ENCODE measurements at regions not wholly inside any gene's neighbourhood (a gene's known extent, or its start where the extent isn't known, plus 50 kb on each side); places are given as distances from the start of the nearest gene placed in this dataset. TPM values are rescaled to one million over a fixed set of nuclear protein-coding genes. Genes with fewer than 3 reads are reported as not detected.

DNA sequence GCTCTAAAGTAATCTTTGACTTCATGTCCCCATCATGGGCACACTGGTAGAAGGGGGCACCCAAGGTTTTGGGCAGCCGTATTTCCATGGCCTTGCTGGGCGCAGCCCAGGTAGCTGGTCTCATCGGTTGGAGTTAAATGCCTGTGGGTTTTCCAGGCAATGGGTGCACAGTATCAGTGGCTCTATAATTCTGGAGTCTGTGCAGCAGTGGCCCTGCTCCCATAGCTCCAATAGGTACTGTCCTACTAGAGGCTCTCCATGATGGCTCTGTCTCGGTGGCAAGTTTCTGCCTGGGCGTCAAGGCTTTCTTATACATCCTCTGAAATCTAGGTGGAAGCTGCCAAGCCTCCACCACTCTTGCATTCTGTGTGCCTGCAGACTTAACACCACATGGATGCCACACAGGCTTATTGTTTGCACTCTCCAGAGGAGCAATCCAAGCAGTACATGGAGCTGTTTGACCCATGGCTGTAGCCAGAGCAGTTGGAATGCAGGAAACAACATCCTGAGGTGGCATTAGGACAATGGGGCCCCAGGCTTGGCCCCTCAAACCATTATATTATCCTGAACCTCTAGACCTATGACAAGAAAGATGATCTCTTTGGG, 60.5 kb upstream of the UGT8 start:
- no peaks in the 10 kb centered on the region for H3F3A ChIP-seq (ENCODE audit: low read depth)
- no peak overlapping the region for H3K27ac ChIP-seq
- no peak overlapping the region for H2AFZ ChIP-seq (replicated peaks)
- H3K36me3 ChIP-seq, result no peaks in the 10 kb centered on the region
- peaks cover 15% of the 10 kb centered on the region for H3K4me1 ChIP-seq
- H4K20me1 ChIP-seq (ENCODE audit: low read depth), result no peaks in the 10 kb centered on the region
- Mint-ChIP-seq H3K27me3 (ENCODE audit: insufficient read depth, low read depth) (peaks cover 2% of the 10 kb centered on the region), H3K4me1 (peaks cover 7% of the 10 kb centered on the region), H3K4me3 (no peak overlapping the region), H3K36me3 (no peaks in the 10 kb centered on the region), H3K9me3 (no peaks in the 10 kb centered on the region), H3K27ac (no peak overlapping the region)
- TF ChIP-seq EZH2phosphoT487 (IDR thresholded peaks at IDR 0.05) (no peak), EZH2 (IDR thresholded peaks at IDR 0.05) (no peak)
- TF ChIP-seq, protein P1, sequence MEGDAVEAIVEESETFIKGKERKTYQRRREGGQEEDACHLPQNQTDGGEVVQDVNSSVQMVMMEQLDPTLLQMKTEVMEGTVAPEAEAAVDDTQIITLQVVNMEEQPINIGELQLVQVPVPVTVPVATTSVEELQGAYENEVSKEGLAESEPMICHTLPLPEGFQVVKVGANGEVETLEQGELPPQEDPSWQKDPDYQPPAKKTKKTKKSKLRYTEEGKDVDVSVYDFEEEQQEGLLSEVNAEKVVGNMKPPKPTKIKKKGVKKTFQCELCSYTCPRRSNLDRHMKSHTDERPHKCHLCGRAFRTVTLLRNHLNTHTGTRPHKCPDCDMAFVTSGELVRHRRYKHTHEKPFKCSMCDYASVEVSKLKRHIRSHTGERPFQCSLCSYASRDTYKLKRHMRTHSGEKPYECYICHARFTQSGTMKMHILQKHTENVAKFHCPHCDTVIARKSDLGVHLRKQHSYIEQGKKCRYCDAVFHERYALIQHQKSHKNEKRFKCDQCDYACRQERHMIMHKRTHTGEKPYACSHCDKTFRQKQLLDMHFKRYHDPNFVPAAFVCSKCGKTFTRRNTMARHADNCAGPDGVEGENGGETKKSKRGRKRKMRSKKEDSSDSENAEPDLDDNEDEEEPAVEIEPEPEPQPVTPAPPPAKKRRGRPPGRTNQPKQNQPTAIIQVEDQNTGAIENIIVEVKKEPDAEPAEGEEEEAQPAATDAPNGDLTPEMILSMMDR (IDR thresholded peaks at IDR 0.05), result no peak
- no peaks in the 10 kb centered on the region for H3K27me3 ChIP-seq
- H3K9me3 ChIP-seq (ENCODE audit: low read depth), result no peaks in the 10 kb centered on the region
- no peaks in the 10 kb centered on the region for H3K79me2 ChIP-seq (ENCODE audit: low read depth)
- H3K4me3 ChIP-seq, result no peak overlapping the region
- H3K4me2 ChIP-seq, result no peak overlapping the region
- DNase-seq (ENCODE audit: low spot score), result no peak
- no peak overlapping the region for H3K9ac ChIP-seq

DNA sequence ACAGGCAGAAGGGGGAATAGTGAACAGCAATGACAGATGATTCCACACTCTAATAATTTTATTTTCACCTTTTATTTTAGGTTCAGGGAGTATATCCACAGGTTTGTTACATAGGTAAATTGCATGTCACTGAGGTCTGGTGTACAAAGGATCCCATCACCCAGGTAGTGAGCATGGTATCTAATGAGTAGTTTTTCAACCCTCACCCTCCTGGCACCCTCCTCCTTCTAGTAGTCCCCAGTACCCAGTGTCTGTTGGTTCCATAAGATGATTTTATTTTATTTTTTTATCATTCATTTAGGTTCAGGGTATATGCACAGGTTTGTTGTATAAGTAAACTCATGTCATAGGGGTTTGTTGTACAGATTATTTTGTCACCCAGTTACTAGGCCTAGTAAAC, 58.6 kb upstream of the UGT8 start:
- no peak overlapping the region for H3K27ac ChIP-seq
- H3K4me3 ChIP-seq, result no peak overlapping the region
- H3K9ac ChIP-seq, result no peak overlapping the region
- Mint-ChIP-seq H3K27ac (no peak overlapping the region), H3K27me3 (ENCODE audit: insufficient read depth, low read depth) (peaks cover 2% of the 10 kb centered on the region), H3K4me3 (no peak overlapping the region), H3K9me3 (no peaks in the 10 kb centered on the region), H3K4me1 (peaks cover 7% of the 10 kb centered on the region), H3K36me3 (no peaks in the 10 kb centered on the region)
- no peaks in the 10 kb centered on the region for H3K27me3 ChIP-seq
- H3K79me2 ChIP-seq (ENCODE audit: low read depth), result no peaks in the 10 kb centered on the region
- no peak overlapping the region for H2AFZ ChIP-seq (replicated peaks)
- no peak for TF ChIP-seq EZH2 (IDR thresholded peaks at IDR 0.05)
- H4K20me1 ChIP-seq (ENCODE audit: low read depth), result no peaks in the 10 kb centered on the region
- no peaks in the 10 kb centered on the region for H3F3A ChIP-seq (ENCODE audit: low read depth)
- peaks cover 12% of the 10 kb centered on the region for H3K4me1 ChIP-seq
- no peaks in the 10 kb centered on the region for H3K9me3 ChIP-seq (ENCODE audit: low read depth)
- no peak overlapping the region for H3K4me2 ChIP-seq
- no peak for DNase-seq (ENCODE audit: low spot score)
- H3K36me3 ChIP-seq, result no peaks in the 10 kb centered on the region

DNA sequence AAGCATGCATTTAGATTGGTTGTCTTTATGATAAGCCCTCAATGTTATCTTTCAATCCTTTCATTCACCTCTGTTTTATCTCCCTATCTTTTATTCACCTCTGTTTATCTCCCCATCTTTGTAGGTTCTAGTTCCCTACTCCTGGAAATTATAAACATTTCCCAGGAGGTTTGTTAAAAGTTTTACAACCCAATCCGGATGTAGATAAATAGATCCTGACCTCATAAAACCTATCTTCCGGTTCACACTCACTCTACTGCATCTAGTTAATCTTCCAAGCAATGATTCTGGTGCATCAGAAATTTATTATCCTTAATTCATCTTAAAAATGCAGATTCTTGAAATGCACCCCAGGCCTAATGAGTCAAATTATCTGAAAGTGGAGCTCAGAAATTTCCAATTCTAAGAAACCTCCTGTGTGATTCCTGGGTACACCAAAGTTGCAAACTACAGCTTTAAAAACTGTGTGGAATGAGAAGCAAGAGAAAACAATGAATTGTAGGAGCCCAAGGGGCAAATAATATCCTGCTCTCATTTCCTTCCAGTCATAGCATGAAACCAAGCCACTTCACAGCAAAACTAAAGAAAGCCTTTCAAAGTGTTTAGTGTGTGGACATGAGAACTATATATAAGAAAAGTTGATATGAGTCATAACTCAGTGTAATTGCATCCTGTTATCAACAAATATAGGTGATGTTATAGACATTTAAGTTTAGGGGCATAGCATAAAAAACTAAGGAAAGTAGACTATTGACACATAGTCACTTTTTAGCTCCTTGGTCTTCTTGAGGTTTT, 51.1 kb upstream of the UGT8 start:
- no peak overlapping the region for H3K4me3 Mint-ChIP-seq
- Histone ChIP-seq H3K27ac (no peak overlapping the region), H3K9me3 (ENCODE audit: low read depth) (peaks cover 11% of the 10 kb centered on the region), H3K4me1 (no peaks in the 10 kb centered on the region), H4K20me1 (ENCODE audit: low read depth) (no peaks in the 10 kb centered on the region), H3K4me3 (no peak overlapping the region), H2AFZ (replicated peaks) (no peak overlapping the region), H3K27me3 (no peaks in the 10 kb centered on the region), H3K9ac (no peak overlapping the region), H3K79me2 (ENCODE audit: low read depth) (no peaks in the 10 kb centered on the region), H3K36me3 (no peaks in the 10 kb centered on the region), H3F3A (ENCODE audit: low read depth) (no peaks in the 10 kb centered on the region), H3K4me2 (no peak overlapping the region)
- no peak for DNase-seq (ENCODE audit: low spot score)
- H3K9me3 Mint-ChIP-seq, result peaks cover 11% of the 10 kb centered on the region
- H3K4me1 Mint-ChIP-seq, result no peaks in the 10 kb centered on the region
- no peaks in the 10 kb centered on the region for H3K36me3 Mint-ChIP-seq
- no peak overlapping the region for H3K27ac Mint-ChIP-seq
- TF ChIP-seq EZH2 (IDR thresholded peaks at IDR 0.05) (no peak), EZH2phosphoT487 (IDR thresholded peaks at IDR 0.05) (no peak)
- TF ChIP-seq, protein P1 (IDR thresholded peaks at IDR 0.05), result no peak
- no peaks in the 10 kb centered on the region for H3K27me3 Mint-ChIP-seq (ENCODE audit: insufficient read depth, low read depth)

Small RNA genes in the stretch of these regions (small RNA-seq; reads per million reads assigned to genes)
- not detected for gene AC093815.1
